LNCaP clone FGC (cell line): ENCODE measurements at regions not wholly inside any gene's neighbourhood (a gene's known extent, or its start where the extent isn't known, plus 50 kb on each side); places are given as distances from the start of the nearest gene placed in this dataset.
A peak's percentile ranks its signal among the peaks of the same experiment; 100 is the strongest.

Experiments
- DNase-seq: peaks from one replicate; pipeline ENCODE4 v3.0.0-alpha.2; 2011; ENCODE audit warnings: low read depth
- H3K4me3 ChIP-seq: 2 replicates; pipeline ENCODE4 v1.5.1; 2011; ENCODE audit warnings: mild to moderate bottlenecking, low read depth, low read length, control low read depth
- CTCF ChIP-seq: IDR thresholded peaks from 2 replicates; pipeline ENCODE4 v1.5.1; 2012; ENCODE audit warnings: mild to moderate bottlenecking; ENCODE audit not compliant: control insufficient read depth, insufficient read depth; ENCODE audit errors: extremely low read depth

- no peak for DNase-seq
- TF ChIP-seq CTCF: no peak
- no peak overlapping the region for H3K4me3 ChIP-seq
Measured at GRCh38 chr3:117519776-117520175, 810.2 kb downstream of the TUSC7 start.

- no peak for TF ChIP-seq CTCF
- no peak for DNase-seq
- H3K4me3 ChIP-seq: no peak overlapping the region
Measured at GRCh38 chr3:117520582-117520981, 811.0 kb downstream of the TUSC7 start.

GRCh38 chr3:117523418-117523817 lies 813.8 kb downstream of the TUSC7 start:
- no peak for DNase-seq
- H3K4me3 ChIP-seq: no peak overlapping the region
- TF ChIP-seq CTCF: no peak

- no peak for DNase-seq
- H3K4me3 ChIP-seq: no peak overlapping the region
- TF ChIP-seq CTCF: no peak
Measured at GRCh38 chr3:117524890-117525289, 815.3 kb downstream of the TUSC7 start.

- peak; percentile 61 for TF ChIP-seq CTCF
- H3K4me3 ChIP-seq: no peak overlapping the region
- DNase-seq: peak; percentile 39
Measured at GRCh38 chr3:117526470-117527079, 817.0 kb downstream of the TUSC7 start.

- TF ChIP-seq CTCF: no peak
- no peak for DNase-seq
- no peak overlapping the region for H3K4me3 ChIP-seq
Measured at GRCh38 chr3:117527346-117527745, 817.8 kb downstream of the TUSC7 start.

- no peak overlapping the region for H3K4me3 ChIP-seq
- no peak for TF ChIP-seq CTCF
- DNase-seq: no peak
Measured at GRCh38 chr3:117528688-117529087, 819.1 kb downstream of the TUSC7 start.
